ENCODE measurements at regions not wholly inside any gene's neighbourhood (a gene's known extent, or its start where the extent isn't known, plus 50 kb on each side); places are given as distances from the start of the nearest gene placed in this dataset.

DNA sequence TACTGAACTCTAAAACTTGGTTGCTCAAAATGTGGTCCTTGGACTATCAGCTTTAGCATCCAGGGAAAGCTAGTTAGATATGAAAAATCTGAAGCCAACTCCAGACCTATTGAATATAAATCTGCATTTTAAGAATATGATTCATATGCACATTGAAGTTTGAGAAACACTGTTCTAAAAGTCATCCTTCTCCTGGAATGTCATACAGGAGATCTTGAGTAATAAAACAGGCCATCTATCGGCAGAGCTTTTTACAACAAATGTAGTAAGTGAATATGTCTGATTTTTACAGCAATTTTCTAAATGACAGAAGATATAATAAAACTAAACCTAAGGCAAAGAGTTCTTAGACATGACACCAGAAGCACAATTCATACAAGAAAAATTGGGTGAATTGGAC lies 140.4 kb downstream of the PMP22 start:
- TF ChIP-seq, protein P1, sequence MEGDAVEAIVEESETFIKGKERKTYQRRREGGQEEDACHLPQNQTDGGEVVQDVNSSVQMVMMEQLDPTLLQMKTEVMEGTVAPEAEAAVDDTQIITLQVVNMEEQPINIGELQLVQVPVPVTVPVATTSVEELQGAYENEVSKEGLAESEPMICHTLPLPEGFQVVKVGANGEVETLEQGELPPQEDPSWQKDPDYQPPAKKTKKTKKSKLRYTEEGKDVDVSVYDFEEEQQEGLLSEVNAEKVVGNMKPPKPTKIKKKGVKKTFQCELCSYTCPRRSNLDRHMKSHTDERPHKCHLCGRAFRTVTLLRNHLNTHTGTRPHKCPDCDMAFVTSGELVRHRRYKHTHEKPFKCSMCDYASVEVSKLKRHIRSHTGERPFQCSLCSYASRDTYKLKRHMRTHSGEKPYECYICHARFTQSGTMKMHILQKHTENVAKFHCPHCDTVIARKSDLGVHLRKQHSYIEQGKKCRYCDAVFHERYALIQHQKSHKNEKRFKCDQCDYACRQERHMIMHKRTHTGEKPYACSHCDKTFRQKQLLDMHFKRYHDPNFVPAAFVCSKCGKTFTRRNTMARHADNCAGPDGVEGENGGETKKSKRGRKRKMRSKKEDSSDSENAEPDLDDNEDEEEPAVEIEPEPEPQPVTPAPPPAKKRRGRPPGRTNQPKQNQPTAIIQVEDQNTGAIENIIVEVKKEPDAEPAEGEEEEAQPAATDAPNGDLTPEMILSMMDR (IDR thresholded peaks at IDR 0.05) = no peak
- TF ChIP-seq POLR2A (IDR thresholded peaks at IDR 0.05) = no peak

All from right lobe of liver (tissue), 4 donors.